Right lobe of liver (tissue), 6 donors: ENCODE measurements at regions not wholly inside any gene's neighbourhood (a gene's known extent, or its start where the extent isn't known, plus 50 kb on each side); places are given as distances from the start of the nearest gene placed in this dataset.

Source experiments
- ATAC-seq, 4 donors: fragments of 200-7000 bp; cut with Tn5 transposase; one replicate each; pipeline ENCODE4 v1.9.1; 2020; ENCODE audit warnings: mild to moderate bottlenecking in 4 of 4, moderate library complexity in 4 of 4
- DNase-seq, 3 donors: peaks; one replicate each; pipeline ENCODE4 v3.0.0-alpha.2; 2020
- H3K27ac ChIP-seq, 3 donors: fragments of 200-600 bp; one replicate each; pipeline ENCODE4 v1.8.0; 2022
- H3K27me3 ChIP-seq, 2 donors: fragments of 200-600 bp; one replicate each; pipeline ENCODE4 v1.8.0; 2022
- H3K36me3 ChIP-seq, 4 donors: fragments of 200-600 bp; sonication (generic) in 1 of 4; one replicate each; pipeline versions ENCODE4 v1.5.1 to v1.8.0; 2017 to 2022; ENCODE audit warnings: control low read depth in 1 of 4
- H3K4me1 ChIP-seq, 4 donors: fragments of 200-600 bp; sonication (generic) in 1 of 4; one replicate each; pipeline versions ENCODE4 v1.5.1 to v1.8.0; 2017 to 2022; ENCODE audit warnings: control low read depth in 1 of 4
- H3K4me3 ChIP-seq, 3 donors: fragments of 200-600 bp; one replicate each; pipeline ENCODE4 v1.8.0; 2022
- H3K9me3 ChIP-seq, 4 donors: fragments of 200-600 bp; sonication (generic) in 1 of 4; one replicate each; pipeline versions ENCODE4 v1.5.1 to v1.8.0; 2017 to 2022; ENCODE audit warnings: control low read depth in 1 of 4
- CTCF ChIP-seq, 4 donors: fragments of 200-600 bp in 3 of 4; fragments of 450-650 bp in 1 of 4; IDR thresholded peaks; one replicate each; pipeline versions ENCODE4 v1.5.1 to v1.8.0; 2016 to 2022; ENCODE audit warnings: antibody characterized with exemption in 4 of 4, mild to moderate bottlenecking in 2 of 4
- POLR2A ChIP-seq: fragments of 450-650 bp; IDR thresholded peaks from one replicate; pipeline ENCODE4 v1.6.1; 2017; ENCODE audit warnings: antibody characterized with exemption, mild to moderate bottlenecking
- WGBS: methylation state at CpG from one replicate; pipeline ENCODE4 v1.1.6; 2018; ENCODE audit warnings: low coverage, low lambda C conversion rate; ENCODE audit not compliant: insufficient coverage; ENCODE audit errors: missing lambda C conversion rate; 5-methylcytosine and 5-hydroxymethylcytosine counted together
- intact Hi-C, 2 donors: fragments of 100-400 bp; cut with DNase I; formaldehyde crosslinking; loops; one replicate each; pipeline versions ENCODE4 v1.11.2 to v1.14.1; 2022
- donor health status: DM: no; HTN: yes; CAD: no.
- donor health status: DM: no; HTN: no; CAD: no.
- donor health status: DM: no; HTN: no; CAD: no.
- donor health status: DM: no; HTN: yes; CAD: no.
- donor health status: DM: no; HTN: yes; CAD: no.

- Histone ChIP-seq H3K27me3 (no peaks in the 10 kb centered on the region), H3K4me3 (no peak overlapping the region), H3K36me3 (no peaks in the 10 kb centered on the region), H3K27ac (no peak overlapping the region), H3K9me3 (no peaks in the 10 kb centered on the region), H3K4me1 (no peaks in the 10 kb centered on the region)
- ATAC-seq, result no peak
- no peak for DNase-seq
- TF ChIP-seq POLR2A, result no peak
- no peak for TF ChIP-seq CTCF (IDR thresholded peaks at IDR 0.05)
- 50% methylated on average over 1 of the region's 1 CpG for WGBS
- intact Hi-C loops, result no loop called here
Measured at GRCh38 chr5:81914696-81915095, 57.1 kb upstream of the ATG10 start.

GRCh38 chr5:81912933-81913332 lies 58.9 kb upstream of the ATG10 start:
- Histone ChIP-seq H3K36me3 (no peaks in the 10 kb centered on the region), H3K9me3 (no peaks in the 10 kb centered on the region), H3K27ac (no peak overlapping the region), H3K4me3 (no peak overlapping the region), H3K27me3 (no peaks in the 10 kb centered on the region), H3K4me1 (no peaks in the 10 kb centered on the region)
- WGBS, result 87% methylated on average over 8 of the region's 8 CpGs
- TF ChIP-seq POLR2A, result no peak
- TF ChIP-seq CTCF (IDR thresholded peaks at IDR 0.05), result no peak
- ATAC-seq, result no peak
- intact Hi-C loops, result no loop called here
- no peak for DNase-seq

- TF ChIP-seq CTCF (IDR thresholded peaks at IDR 0.05) (no peak), POLR2A (no peak)
- Histone ChIP-seq H3K4me1 (no peaks in the 10 kb centered on the region), H3K4me3 (no peak overlapping the region), H3K27me3 (no peaks in the 10 kb centered on the region), H3K36me3 (no peaks in the 10 kb centered on the region), H3K9me3 (no peaks in the 10 kb centered on the region), H3K27ac (no peak overlapping the region)
- no peak for DNase-seq
- intact Hi-C loops, result no loop called here
- ATAC-seq, result no peak
- WGBS, result 46% methylated on average over 1 of the region's 1 CpG
Measured at GRCh38 chr5:81909677-81910076, 62.1 kb upstream of the ATG10 start.

GRCh38 chr5:81908771-81909170 lies 63.1 kb upstream of the ATG10 start:
- Histone ChIP-seq H3K9me3 (no peaks in the 10 kb centered on the region), H3K27me3 (no peaks in the 10 kb centered on the region), H3K4me3 (no peak overlapping the region), H3K4me1 (no peaks in the 10 kb centered on the region), H3K36me3 (no peaks in the 10 kb centered on the region), H3K27ac (no peak overlapping the region)
- WGBS, result 51% methylated on average over 5 of the region's 5 CpGs
- no peak for DNase-seq
- intact Hi-C loops, result no loop called here
- TF ChIP-seq POLR2A (no peak), CTCF (IDR thresholded peaks at IDR 0.05) (no peak)
- ATAC-seq, result no peak

- ATAC-seq, result no peak
- 92% methylated on average over 10 of the region's 10 CpGs for WGBS
- no peaks in the 10 kb centered on the region for H3K4me1 ChIP-seq
- no peaks in the 10 kb centered on the region for H3K27me3 ChIP-seq
- no peak overlapping the region for H3K27ac ChIP-seq
- no peaks in the 10 kb centered on the region for H3K36me3 ChIP-seq
- H3K4me3 ChIP-seq, result no peak overlapping the region
- no peaks in the 10 kb centered on the region for H3K9me3 ChIP-seq
- no peak for TF ChIP-seq CTCF (IDR thresholded peaks at IDR 0.05)
- no peak for TF ChIP-seq POLR2A
- intact Hi-C loops, result no loop called here
- DNase-seq, result no peak
Measured at GRCh38 chr5:81908044-81908443, 63.8 kb upstream of the ATG10 start.
